ENCODE measurements at regions not wholly inside any gene's neighbourhood (a gene's known extent, or its start where the extent isn't known, plus 50 kb on each side); places are given as distances from the start of the nearest gene placed in this dataset.

GRCh38 chr13:29940715-29941114 is 90.3 kb upstream of the UBL3 start:
- Histone ChIP-seq H3K9me1 (replicated peaks; ENCODE audit: control insufficient read depth, extremely low read depth, insufficient read depth, low read length) (no peaks in the 10 kb centered on the region), H3K79me2 (ENCODE audit: control insufficient read depth, insufficient read depth, low read length) (no peaks in the 10 kb centered on the region), H3K4me2 (ENCODE audit: insufficient read depth, low read length) (no peak overlapping the region), H4K20me1 (replicated peaks; ENCODE audit: control insufficient read depth, extremely low read depth, insufficient read depth, low read length) (no peaks in the 10 kb centered on the region), H3K4me1 (ENCODE audit: control insufficient read depth, extremely low read depth, insufficient read depth, low read length) (no peaks in the 10 kb centered on the region), H3K27me3 (ENCODE audit: control insufficient read depth in 2 of 2, insufficient read depth in 2 of 2, low read length in 2 of 2) (peaks cover 3 to 4% of the 10 kb centered on the region in 2 experiments), H3K4me3 (replicated peaks in 1 of 3; ENCODE audit: insufficient read depth in 1 of 3, low read depth in 1 of 3, low read length in 3 of 3) (no peak overlapping the region), H3K36me3 (ENCODE audit: control insufficient read depth in 2 of 2, extremely low read depth in 1 of 2, insufficient read depth in 2 of 2, low read length in 2 of 2) (no peaks in the 10 kb centered on the region), H3K27ac (ENCODE audit: insufficient read depth, low read depth, low read length) (no peak overlapping the region), H3K9ac (replicated peaks; ENCODE audit: extremely low read depth, insufficient read depth, low read length) (no peak overlapping the region), H2AFZ (ENCODE audit: low read depth, low read length) (no peak overlapping the region), H3K9me3 (replicated peaks; ENCODE audit: control insufficient read depth, insufficient read depth, low read length) (no peaks in the 10 kb centered on the region)
- no TSS peak for BruUV-seq (replicated peaks)
- TF ChIP-seq EZH2 (IDR thresholded peaks at IDR 0.05; ENCODE audit: borderline replicate concordance, low read depth, low read length, severe bottlenecking): no peak
- TF ChIP-seq, protein P1, sequence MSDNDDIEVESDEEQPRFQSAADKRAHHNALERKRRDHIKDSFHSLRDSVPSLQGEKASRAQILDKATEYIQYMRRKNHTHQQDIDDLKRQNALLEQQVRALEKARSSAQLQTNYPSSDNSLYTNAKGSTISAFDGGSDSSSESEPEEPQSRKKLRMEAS (IDR thresholded peaks at IDR 0.05; ENCODE audit: insufficient read depth, insufficient read length): no peak
- TF ChIP-seq FOS (IDR thresholded peaks at IDR 0.05; ENCODE audit: borderline replicate concordance, insufficient read depth, low read length): no peak
- TF ChIP-seq POLR2AphosphoS5 (IDR thresholded peaks at IDR 0.05; ENCODE audit: insufficient read depth, low read depth, low read length): no peak
- TF ChIP-seq MYC (IDR thresholded peaks at IDR 0.05; ENCODE audit: low read depth, low read length): no peak
- no peak for TF ChIP-seq CTCF (IDR thresholded peaks at IDR 0.05; ENCODE audit: extremely low read depth in 1 of 2, insufficient read depth in 1 of 2, low read depth in 1 of 2, low read length in 2 of 2)
- TF ChIP-seq POLR2A (IDR thresholded peaks at IDR 0.05; ENCODE audit: low read depth, low read length): no peak
- intact Hi-C loops (cut with micrococcal nuclease): no loop called here
- DNase-seq (ENCODE audit: low read depth, low spot score) (no peak), FAIRE-seq (no peak)
- dilution Hi-C loops (cut with MboI; ENCODE audit: extremely low pct_ligation_motif_present, low sequenced_read_pairs): no loop called here
- CTCF ChIA-PET: interaction anchor here (1.1 to 2.3 kb wide), 2 partner anchors 9 to 17 kb away, joined by 4 to 14 read pairs; no protein-coding TSS in a partner anchor
- POLR2A ChIA-PET: no interaction called here
